ENCODE measurements at regions not wholly inside any gene's neighbourhood (a gene's known extent, or its start where the extent isn't known, plus 50 kb on each side); places are given as distances from the start of the nearest gene placed in this dataset.

DNA sequence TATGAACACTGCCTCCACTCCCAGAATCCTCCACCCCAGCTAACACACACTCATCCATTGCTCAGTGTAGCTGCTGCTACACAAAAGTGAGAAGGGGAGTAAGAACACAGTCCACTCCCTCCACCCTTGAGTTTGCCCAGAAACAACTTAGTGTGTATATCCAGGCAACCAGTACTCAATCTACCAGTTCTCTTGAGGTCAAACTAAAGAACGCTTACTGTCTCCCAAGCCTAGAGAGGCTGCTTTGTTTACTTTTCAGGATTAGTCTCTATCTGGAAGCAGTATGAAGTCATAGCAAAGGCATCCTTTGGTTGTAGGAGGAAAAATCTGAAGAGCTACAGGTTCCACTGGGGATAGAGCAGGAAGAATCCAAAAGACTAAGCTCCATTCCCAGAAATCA, 296.3 kb downstream of the KCNN2 start:
- DNase-seq (ENCODE audit: low spot score), result no peak

DNA sequence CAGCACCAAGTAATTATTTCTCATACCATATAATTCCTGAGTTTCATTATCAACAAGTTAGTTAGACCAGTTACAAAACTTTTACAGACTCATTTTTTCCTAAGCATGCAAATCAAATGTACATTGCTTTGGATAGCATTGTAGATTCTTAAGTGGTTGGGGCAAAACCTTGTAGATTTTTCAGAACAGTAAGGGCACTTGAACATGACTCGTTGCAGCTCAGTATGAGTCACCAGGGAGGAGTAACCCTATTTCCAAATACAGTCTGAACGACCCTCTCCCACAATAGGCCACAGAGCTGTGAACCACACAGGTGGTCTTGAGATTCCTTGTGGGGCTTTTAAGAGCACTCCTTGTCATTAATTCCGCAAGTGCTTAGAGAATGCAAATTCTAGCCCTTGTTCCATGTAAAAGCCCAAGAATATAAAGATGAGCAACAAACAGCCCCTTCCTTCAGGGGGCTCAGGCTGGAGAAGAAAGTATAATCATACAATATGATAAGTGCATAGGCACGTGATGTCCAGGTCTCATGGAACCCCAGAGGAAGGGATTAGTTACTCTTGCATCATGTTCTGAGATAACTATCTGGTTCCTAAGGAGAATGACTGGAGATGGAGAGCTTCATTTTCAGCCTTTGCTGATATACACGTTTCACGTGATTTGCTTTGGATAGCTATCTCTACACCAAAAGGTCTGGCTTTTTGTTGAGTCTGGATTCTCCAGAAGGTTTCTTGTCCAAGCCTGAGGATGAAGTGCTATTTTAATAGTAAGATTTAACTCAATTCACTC, 295.7 kb downstream of the KCNN2 start:
- no peak for DNase-seq (ENCODE audit: low spot score)

- no peak for DNase-seq (ENCODE audit: low spot score)
These were observed 288.0 kb downstream of the KCNN2 start for GRCh38 chr5:114649878-114650277.

DNA sequence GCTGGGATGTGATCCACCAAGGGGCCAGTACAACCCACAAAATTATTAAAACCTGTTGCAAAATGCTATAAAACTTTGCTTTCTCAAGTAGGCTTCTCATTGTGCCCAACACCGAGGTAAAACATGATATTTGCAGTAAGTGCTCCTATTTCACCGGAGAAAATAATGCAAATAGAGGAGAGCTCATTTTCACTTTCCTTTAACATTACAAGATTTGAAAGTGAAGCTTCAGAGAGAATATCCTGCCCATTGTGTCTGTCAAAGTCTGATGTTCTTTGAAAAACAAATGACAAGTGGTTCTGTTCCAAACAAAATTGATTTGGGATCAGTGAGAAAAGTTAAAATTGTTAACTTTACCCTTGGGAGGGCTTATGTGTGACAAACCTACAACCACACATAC, 287.1 kb downstream of the KCNN2 start:
- no peak for DNase-seq (ENCODE audit: low spot score)

DNA sequence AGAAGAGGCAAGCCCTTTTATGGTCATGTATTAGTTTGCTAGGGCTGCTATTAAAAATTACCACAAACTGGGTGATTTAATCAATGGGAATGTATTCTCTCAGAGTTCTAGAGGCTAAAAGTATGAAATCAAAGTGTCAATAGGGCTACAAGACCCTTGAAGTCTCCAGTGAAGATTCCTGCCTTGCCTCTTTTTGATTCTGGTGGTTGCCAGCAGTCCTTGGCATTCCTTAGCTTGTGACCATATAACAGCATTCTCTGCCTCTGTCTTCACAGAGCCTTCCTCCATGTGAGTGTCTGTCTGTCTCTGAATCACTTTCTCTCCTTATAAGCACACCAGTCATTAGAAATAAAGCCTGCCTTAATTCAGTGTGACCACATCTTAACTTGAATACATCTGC, 282.7 kb downstream of the KCNN2 start:
- no peak for DNase-seq (ENCODE audit: low spot score)

DNA sequence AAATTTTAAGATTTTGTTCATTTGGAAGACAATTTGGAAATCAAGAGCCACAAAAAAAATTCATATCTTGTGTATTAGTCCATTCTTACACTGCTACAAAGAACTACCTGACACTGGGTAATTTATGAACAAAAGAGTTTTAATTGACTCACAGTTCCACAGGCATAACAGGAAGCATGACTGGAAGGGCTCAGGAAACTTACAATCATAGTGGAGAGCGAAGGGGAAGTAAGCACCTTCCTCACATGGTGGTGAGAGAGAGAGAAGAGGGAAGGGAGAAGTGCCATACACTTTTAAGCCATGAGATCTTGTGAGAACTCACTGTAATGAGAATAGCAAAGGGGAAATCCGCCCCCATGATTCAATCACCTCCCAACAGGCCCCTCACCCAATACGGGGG, 274.4 kb downstream of the KCNN2 start:
- DNase-seq (ENCODE audit: low spot score), result no peak

- no peak for DNase-seq (ENCODE audit: low spot score)
These were observed 273.4 kb downstream of the KCNN2 start for GRCh38 chr5:114634967-114635901.

GRCh38 chr5:114634517-114634916, 272.6 kb downstream of the KCNN2 start:
- no peak for DNase-seq (ENCODE audit: low spot score)

GRCh38 chr5:114612406-114612805, 250.5 kb downstream of the KCNN2 start:
- no peak for DNase-seq (ENCODE audit: low spot score)

DNA sequence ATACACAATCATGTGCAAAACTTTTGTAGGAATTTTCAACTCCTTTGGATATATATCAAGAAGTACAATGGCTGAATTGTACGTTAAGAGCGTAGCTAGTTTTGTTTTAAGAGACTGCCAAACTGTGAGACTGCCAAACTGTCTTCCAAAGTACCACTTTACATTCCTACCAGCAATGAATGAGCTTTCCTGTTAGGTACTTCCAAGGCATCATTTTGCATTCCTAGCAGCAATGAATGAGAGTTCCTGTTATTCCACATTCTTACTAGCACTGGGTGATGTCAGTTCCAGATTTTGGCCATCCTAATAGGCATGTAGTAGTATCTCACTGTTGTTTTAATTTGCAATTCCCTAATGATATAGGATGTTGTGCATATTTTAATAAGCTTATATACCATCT, 219.3 kb downstream of the KCNN2 start:
- DNase-seq (ENCODE audit: low spot score), result no peak

- DNase-seq (ENCODE audit: low spot score), result no peak
These were observed 204.0 kb downstream of the KCNN2 start for GRCh38 chr5:114565871-114566270.

GRCh38 chr5:114565139-114565538, 203.3 kb downstream of the KCNN2 start:
- DNase-seq (ENCODE audit: low spot score), result no peak

DNA sequence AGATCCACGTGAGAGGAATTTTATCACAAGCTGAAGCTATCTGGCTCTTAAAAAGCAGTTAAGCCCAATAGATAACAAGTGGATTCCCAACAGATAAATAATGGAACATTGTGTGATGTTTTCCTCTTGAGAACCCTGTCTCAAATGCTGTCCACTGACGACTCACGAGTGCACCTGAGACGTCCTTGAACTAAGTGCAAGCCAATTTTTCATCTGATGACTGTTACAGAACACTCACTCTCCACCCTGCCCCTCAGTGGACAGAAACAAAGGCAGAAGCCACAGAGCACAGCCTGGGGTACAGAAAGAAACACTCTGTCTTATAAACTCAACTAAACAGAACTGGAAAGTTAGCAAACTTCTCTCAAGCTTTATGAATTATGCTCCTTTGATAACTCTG, 199.5 kb downstream of the KCNN2 start:
- no peak for DNase-seq (ENCODE audit: low spot score)

Data from mucosa of gallbladder (tissue), 1 donor.